H1 (cell line): ENCODE measurements at regions not wholly inside any gene's neighbourhood (a gene's known extent, or its start where the extent isn't known, plus 50 kb on each side); places are given as distances from the start of the nearest gene placed in this dataset.

Source experiments
- CTCF ChIA-PET: fragments of 300-600 bp; sonication (Branson Sonifier 250); formaldehyde crosslinking; loops from one replicate; lab custom pipeline; 2021; ENCODE audit not compliant: partially characterized antibody; lab: Charles Lee
- POLR2A ChIA-PET: fragments of 300-600 bp; sonication (Branson Sonifier 250); formaldehyde crosslinking; loops from one replicate; lab custom pipeline; 2021; ENCODE audit warnings: inconsistent platforms; ENCODE audit not compliant: partially characterized antibody; lab: Charles Lee
- DNase-seq, 2 experiments: peaks; one replicate each; pipeline versions ENCODE4 v3.0.0 to v3.0.0-alpha.2; 2010 to 2022; ENCODE audit warnings: low spot score in 2 of 2, low read depth in 1 of 2, mixed read lengths in 1 of 2
- FAIRE-seq: peaks from 2 replicates; lab custom pipeline; 2011; peaks lifted over from hg19 to GRCh38; lab: Jason Lieb, UNC
- H2AFZ ChIP-seq: 2 replicates; pipeline ENCODE4 v1.8.1; 2012; ENCODE audit warnings: low read length, inconsistent platforms
- H2AK5ac ChIP-seq: 2 replicates; pipeline ENCODE4 v1.6.1; 2013; ENCODE audit warnings: low read depth, low read length
- H2BK120ac ChIP-seq: replicated peaks from 2 replicates; pipeline ENCODE3; 2013; ENCODE audit warnings: low read depth, low read length, inconsistent platforms
- H2BK12ac ChIP-seq: 2 replicates; pipeline ENCODE4 v1.6.1; 2013; ENCODE audit warnings: low read depth, low read length
- H2BK15ac ChIP-seq: 2 replicates; pipeline ENCODE4 v1.6.1; 2013; ENCODE audit warnings: low read length
- H2BK20ac ChIP-seq: 2 replicates; pipeline ENCODE4 v1.6.1; 2013; ENCODE audit warnings: low read length
- H2BK5ac ChIP-seq: 2 replicates; pipeline ENCODE4 v1.6.1; 2013; ENCODE audit warnings: low read depth, low read length
- H3K14ac ChIP-seq: 2 replicates; pipeline ENCODE4 v1.6.1; 2013; ENCODE audit warnings: inconsistent platforms; ENCODE audit not compliant: insufficient read length
- H3K18ac ChIP-seq: 2 replicates; pipeline ENCODE4 v1.6.1; 2013; ENCODE audit warnings: low read length; ENCODE audit errors: extremely low read depth
- H3K23ac ChIP-seq: 2 replicates; pipeline ENCODE4 v1.6.1; 2013; ENCODE audit warnings: inconsistent platforms; ENCODE audit not compliant: insufficient read length
- H3K23me2 ChIP-seq: 2 replicates; pipeline ENCODE4 v1.6.1; 2013; ENCODE audit warnings: low read depth, low read length
- H3K27ac ChIP-seq: 2 replicates; pipeline ENCODE4 v1.6.1; 2011; ENCODE audit warnings: low read depth, low read length, inconsistent platforms
- H3K27me3 ChIP-seq, 4 experiments: replicated peaks in 1 of 4; 1 replicate in 1 of 4; 2 replicates in 3 of 4; pipeline versions ENCODE4 v1.6.1 to v1.8.1; 2011 to 2013; ENCODE audit warnings: low read length in 3 of 4, mild to moderate bottlenecking in 3 of 4, inconsistent platforms in 2 of 4, mixed read lengths in 2 of 4, moderate library complexity in 1 of 4; ENCODE audit not compliant: control insufficient read depth in 3 of 4, insufficient read depth in 3 of 4; ENCODE audit errors: extremely low read depth in 1 of 4
- H3K36me3 ChIP-seq, 4 experiments: 2 replicates each; pipeline versions ENCODE4 v1.6.1 to v1.8.1; 2011 to 2013; ENCODE audit warnings: mild to moderate bottlenecking in 4 of 4, low read length in 3 of 4, moderate library complexity in 2 of 4, control low read depth in 1 of 4, inconsistent platforms in 1 of 4; ENCODE audit not compliant: insufficient read depth in 4 of 4, control insufficient read depth in 2 of 4
- H3K4ac ChIP-seq: replicated peaks from 2 replicates; pipeline ENCODE3; 2013; ENCODE audit warnings: low read length, low read depth, mixed read lengths, inconsistent platforms; ENCODE audit not compliant: insufficient read length
- H3K4me1 ChIP-seq, 4 experiments: replicated peaks in 1 of 4; 1 replicate in 1 of 4; 2 replicates in 3 of 4; pipeline versions ENCODE4 v1.6.1 to v1.8.1; 2011 to 2013; ENCODE audit warnings: low read length in 3 of 4, inconsistent platforms in 2 of 4, mixed read lengths in 1 of 4; ENCODE audit not compliant: insufficient read depth in 4 of 4, control insufficient read depth in 3 of 4
- H3K4me2 ChIP-seq, 2 experiments: 2 replicates each; pipeline versions ENCODE4 v1.6.1 to v1.8.1; 2011 to 2013; ENCODE audit warnings: low read depth in 2 of 2, low read length in 2 of 2, control low read depth in 1 of 2, inconsistent platforms in 1 of 2, mild to moderate bottlenecking in 1 of 2; ENCODE audit not compliant: insufficient read depth in 1 of 2
- H3K4me3 ChIP-seq, 4 experiments: fragments of 200-600, 300-600 bp in 1 of 4; sonication (generic), shearing (Covaris generic), sonication (Bioruptor Twin) in 1 of 4; 2 replicates each; pipeline versions ENCODE4 v1.5.1 to v1.8.1; 2011 to 2016; ENCODE audit warnings: low read length in 4 of 4, low read depth in 3 of 4, control low read depth in 2 of 4, inconsistent platforms in 2 of 4, mild to moderate bottlenecking in 2 of 4, mixed read lengths in 1 of 4, moderate library complexity in 1 of 4; ENCODE audit not compliant: insufficient read depth in 2 of 4; ENCODE audit errors: extremely low read depth in 1 of 4
- H3K56ac ChIP-seq: replicated peaks from 2 replicates; pipeline ENCODE3; 2013; ENCODE audit warnings: low read depth, mild to moderate bottlenecking, mixed read lengths, low read length, inconsistent platforms; ENCODE audit not compliant: insufficient read length
- H3K79me1 ChIP-seq: 2 replicates; pipeline ENCODE4 v1.6.1; 2013; ENCODE audit warnings: low read depth, low read length, control low read depth
- H3K79me2 ChIP-seq, 2 experiments: 2 replicates each; pipeline versions ENCODE4 v1.6.1 to v1.8.1; 2012 to 2013; ENCODE audit warnings: low read length in 2 of 2, mild to moderate bottlenecking in 2 of 2, inconsistent platforms in 1 of 2; ENCODE audit not compliant: insufficient read depth in 2 of 2, control insufficient read depth in 1 of 2
- H3K9ac ChIP-seq, 4 experiments: replicated peaks in 1 of 4; 1 replicate in 1 of 4; 2 replicates in 3 of 4; pipeline versions ENCODE4 v1.6.1 to v1.8.1; 2011 to 2013; ENCODE audit warnings: low read depth in 3 of 4, low read length in 3 of 4, control low read depth in 2 of 4, mild to moderate bottlenecking in 2 of 4, moderate library complexity in 2 of 4, inconsistent platforms in 1 of 4; ENCODE audit errors: extremely low read depth in 1 of 4
- H3K9me3 ChIP-seq, 2 experiments: 2 replicates each; pipeline versions ENCODE4 v1.6.1 to v1.8.1; 2012 to 2013; ENCODE audit warnings: mild to moderate bottlenecking in 2 of 2, moderate library complexity in 2 of 2, control low read depth in 1 of 2, inconsistent platforms in 1 of 2, low read depth in 1 of 2, low read length in 1 of 2, mixed read lengths in 1 of 2; ENCODE audit not compliant: insufficient read depth in 2 of 2
- H4K20me1 ChIP-seq, 2 experiments: replicated peaks in 1 of 2; 2 replicates each; pipeline versions ENCODE3 to v1.8.1; 2011 to 2013; ENCODE audit warnings: inconsistent platforms in 2 of 2, low read length in 2 of 2, mild to moderate bottlenecking in 1 of 2; ENCODE audit not compliant: insufficient read depth in 2 of 2, control insufficient read depth in 1 of 2
- H4K5ac ChIP-seq: 2 replicates; pipeline ENCODE4 v1.6.1; 2013; ENCODE audit warnings: low read length, low read depth, mixed read lengths, inconsistent platforms; ENCODE audit not compliant: insufficient read length
- H4K8ac ChIP-seq: 2 replicates; pipeline ENCODE4 v1.8.0; 2013; ENCODE audit warnings: mild to moderate bottlenecking, moderate library complexity, low read length, inconsistent platforms; ENCODE audit not compliant: insufficient read depth; ENCODE audit errors: extremely low read depth
- H4K91ac ChIP-seq: replicated peaks from 2 replicates; pipeline ENCODE3; 2013; ENCODE audit warnings: low read length, mixed read lengths, inconsistent platforms; ENCODE audit not compliant: insufficient read length
- BCL11A ChIP-seq, 2 experiments: IDR thresholded peaks; one replicate each; pipeline ENCODE4 v1.6.1; 2011; ENCODE audit warnings: low read depth in 2 of 2, low read length in 2 of 2, mild to moderate bottlenecking in 2 of 2
- BRCA1 ChIP-seq: IDR thresholded peaks from 2 replicates; pipeline ENCODE4 v1.6.1; 2012; ENCODE audit warnings: low read depth, low read length, improper control_type of control experiment
- CBX8 ChIP-seq: fragments of 300-800, 300-1000 bp; sonication (generic); IDR thresholded peaks from 2 replicates; pipeline ENCODE4 v1.7.1; 2016; ENCODE audit warnings: low read depth, low read length, borderline replicate concordance
- CHD1 ChIP-seq: IDR thresholded peaks from 2 replicates; pipeline ENCODE4 v1.6.1; 2012; ENCODE audit warnings: low read depth, low read length, improper control_type of control experiment
- EP300 ChIP-seq, 2 experiments: IDR thresholded peaks; 1 replicate in 1 of 2; 2 replicates in 1 of 2; pipeline ENCODE4 v1.6.1; 2011 to 2012; ENCODE audit warnings: low read depth in 2 of 2, low read length in 2 of 2, mild to moderate bottlenecking in 2 of 2, borderline replicate concordance in 1 of 2, inconsistent platforms in 1 of 2, moderate library complexity in 1 of 2
- NANOG ChIP-seq: IDR thresholded peaks from 2 replicates; pipeline ENCODE4 v1.6.1; 2011; ENCODE audit warnings: low read length, low read depth, mild to moderate bottlenecking, inconsistent platforms; ENCODE audit not compliant: insufficient read depth, poor library complexity, severe bottlenecking
- NRF1 ChIP-seq: IDR thresholded peaks from 2 replicates; pipeline ENCODE4 v1.6.1; 2011; ENCODE audit warnings: mild to moderate bottlenecking, low read depth, low read length, improper control_type of control experiment
- SP1 ChIP-seq: IDR thresholded peaks from 2 replicates; pipeline ENCODE4 v1.6.1; 2011; ENCODE audit warnings: low read depth, low read length
- YY1 ChIP-seq: IDR thresholded peaks from 2 replicates; pipeline ENCODE4 v1.6.1; 2011; ENCODE audit warnings: low read depth, mild to moderate bottlenecking, low read length
- WGBS, 2 experiments: shearing (Covaris generic) in 1 of 2; methylation state at CpG; one replicate each; pipeline versions ENCODE4 v1.1.6 to v1.1.7; 2013 to 2015; ENCODE audit warnings: low lambda C conversion rate in 2 of 2, mixed read lengths in 2 of 2, inconsistent platforms in 1 of 2, low coverage in 1 of 2, missing lambda C conversion rate in 1 of 2; ENCODE audit not compliant: insufficient replicate concordance in 2 of 2, insufficient coverage in 1 of 2, insufficient read length in 1 of 2; ENCODE audit errors: extremely low coverage in 1 of 2, missing lambda C conversion rate in 1 of 2; 5-methylcytosine and 5-hydroxymethylcytosine counted together
- TF ChIP-seq, protein P1 (sequence below), 3 experiments: IDR thresholded peaks; 1 replicate in 2 of 3; 2 replicates in 1 of 3; pipeline versions ENCODE4 v1.5.1 to v1.6.1; 2011; ENCODE audit warnings: low read length in 3 of 3, mild to moderate bottlenecking in 3 of 3, inconsistent platforms in 2 of 3, low read depth in 1 of 3, moderate library complexity in 1 of 3; ENCODE audit not compliant: insufficient read depth in 1 of 3; ENCODE audit errors: control extremely low read depth in 1 of 3
- TF ChIP-seq, protein P2 (sequence below): IDR thresholded peaks from 2 replicates; pipeline ENCODE4 v1.6.1; 2012; ENCODE audit warnings: inconsistent platforms

DNA sequence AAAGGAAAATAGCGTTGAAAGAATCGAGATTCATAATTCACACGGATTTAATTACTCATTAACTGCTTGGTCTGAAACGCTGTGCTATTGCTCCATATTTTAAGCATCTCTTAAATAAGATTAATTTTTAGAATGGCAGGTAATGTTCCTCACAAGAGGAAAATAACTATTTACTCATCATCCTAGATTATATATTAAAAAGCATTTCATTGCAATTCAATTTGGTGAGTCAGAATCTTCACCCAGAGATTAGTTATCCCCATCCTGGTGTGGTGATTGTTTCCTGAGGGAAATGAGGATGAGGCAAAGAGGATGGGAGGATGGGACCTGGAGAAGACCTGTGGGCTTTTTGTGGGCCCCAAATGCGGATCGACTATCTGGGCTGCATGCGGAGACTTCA, 145.5 kb upstream of the MAP1B start:
- Histone ChIP-seq H3K18ac (no peak overlapping the region), H2AFZ (no peak overlapping the region), H3K14ac (no peak overlapping the region), H3K27ac (no peak overlapping the region), H2BK12ac (no peak overlapping the region), H4K20me1 (no peaks in the 10 kb centered on the region), H3K27me3 (no peaks in the 10 kb centered on the region), H3K23me2 (no peaks in the 10 kb centered on the region; the same call in 1 of the 2 replicates), H2BK15ac (no peak overlapping the region), H3K56ac (no peak overlapping the region), H3K4me2 (no peak overlapping the region), H3K36me3 (no peaks in the 10 kb centered on the region), H2AK5ac (no peak overlapping the region), H3K4ac (no peak overlapping the region), H4K91ac (no peak overlapping the region), H3K79me1 (no peaks in the 10 kb centered on the region), H3K9me3 (no peaks in the 10 kb centered on the region), H4K8ac (no peak overlapping the region), H2BK20ac (no peak overlapping the region), H3K4me3 (no peak overlapping the region), H2BK120ac (no peak overlapping the region), H3K23ac (no peak overlapping the region), H4K5ac (no peak overlapping the region), H3K79me2 (no peaks in the 10 kb centered on the region), H2BK5ac (no peak overlapping the region), H3K4me1 (no peaks in the 10 kb centered on the region), H3K9ac (no peak overlapping the region)
- ChIA-PET CTCF (interaction anchor here (0.6 kb wide), 1 partner anchor 149 kb away, joined by 3 read pairs; no protein-coding TSS in a partner anchor), POLR2A (no interaction called here)
- no peak for DNase-seq
- 91% methylated on average over 7 of the region's 7 CpGs; no CpG with 5 or more reads in 1 of the 2 experiments for WGBS, 2 experiments
- FAIRE-seq: no peak
- no peak for TF ChIP-seq NRF1
- TF ChIP-seq, protein P1, sequence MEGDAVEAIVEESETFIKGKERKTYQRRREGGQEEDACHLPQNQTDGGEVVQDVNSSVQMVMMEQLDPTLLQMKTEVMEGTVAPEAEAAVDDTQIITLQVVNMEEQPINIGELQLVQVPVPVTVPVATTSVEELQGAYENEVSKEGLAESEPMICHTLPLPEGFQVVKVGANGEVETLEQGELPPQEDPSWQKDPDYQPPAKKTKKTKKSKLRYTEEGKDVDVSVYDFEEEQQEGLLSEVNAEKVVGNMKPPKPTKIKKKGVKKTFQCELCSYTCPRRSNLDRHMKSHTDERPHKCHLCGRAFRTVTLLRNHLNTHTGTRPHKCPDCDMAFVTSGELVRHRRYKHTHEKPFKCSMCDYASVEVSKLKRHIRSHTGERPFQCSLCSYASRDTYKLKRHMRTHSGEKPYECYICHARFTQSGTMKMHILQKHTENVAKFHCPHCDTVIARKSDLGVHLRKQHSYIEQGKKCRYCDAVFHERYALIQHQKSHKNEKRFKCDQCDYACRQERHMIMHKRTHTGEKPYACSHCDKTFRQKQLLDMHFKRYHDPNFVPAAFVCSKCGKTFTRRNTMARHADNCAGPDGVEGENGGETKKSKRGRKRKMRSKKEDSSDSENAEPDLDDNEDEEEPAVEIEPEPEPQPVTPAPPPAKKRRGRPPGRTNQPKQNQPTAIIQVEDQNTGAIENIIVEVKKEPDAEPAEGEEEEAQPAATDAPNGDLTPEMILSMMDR (IDR thresholded peaks at IDR 0.05; ENCODE audit: control extremely low read depth in 1 of 3, insufficient read depth in 1 of 3, low read depth in 1 of 3, low read length in 3 of 3): no peak
- no peak for TF ChIP-seq EP300 (IDR thresholded peaks at IDR 0.05; ENCODE audit: borderline replicate concordance in 1 of 2, low read depth in 2 of 2, low read length in 2 of 2)
- TF ChIP-seq BCL11A (IDR thresholded peaks at IDR 0.05; ENCODE audit: low read depth in 2 of 2, low read length in 2 of 2): no peak
- no peak for TF ChIP-seq YY1
- TF ChIP-seq NANOG: no peak
- no peak for TF ChIP-seq CBX8
- TF ChIP-seq, protein P2, sequence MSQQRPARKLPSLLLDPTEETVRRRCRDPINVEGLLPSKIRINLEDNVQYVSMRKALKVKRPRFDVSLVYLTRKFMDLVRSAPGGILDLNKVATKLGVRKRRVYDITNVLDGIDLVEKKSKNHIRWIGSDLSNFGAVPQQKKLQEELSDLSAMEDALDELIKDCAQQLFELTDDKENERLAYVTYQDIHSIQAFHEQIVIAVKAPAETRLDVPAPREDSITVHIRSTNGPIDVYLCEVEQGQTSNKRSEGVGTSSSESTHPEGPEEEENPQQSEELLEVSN: no peak
- no peak for TF ChIP-seq CHD1
- no peak for TF ChIP-seq BRCA1
- TF ChIP-seq SP1: no peak
